GM21786 (cell line): ENCODE measurements at regions not wholly inside any gene's neighbourhood (a gene's known extent, or its start where the extent isn't known, plus 50 kb on each side); places are given as distances from the start of the nearest gene placed in this dataset.

Experiments
- ATAC-seq: cut with Tn5 transposase; IDR thresholded peaks from one replicate; pipeline ENCODE4 v1.9.1; 2021; ENCODE audit not compliant: unreplicated experiment

GRCh38 chr4:140316799-140317198 is 56.6 kb upstream of the SCOC start:
- ATAC-seq = no peak

- ATAC-seq = no peak
Measured at GRCh38 chr4:140315970-140316369, 57.5 kb upstream of the SCOC start.

- ATAC-seq = no peak
Measured at GRCh38 chr4:140315438-140315837, 58.0 kb upstream of the SCOC start.

DNA sequence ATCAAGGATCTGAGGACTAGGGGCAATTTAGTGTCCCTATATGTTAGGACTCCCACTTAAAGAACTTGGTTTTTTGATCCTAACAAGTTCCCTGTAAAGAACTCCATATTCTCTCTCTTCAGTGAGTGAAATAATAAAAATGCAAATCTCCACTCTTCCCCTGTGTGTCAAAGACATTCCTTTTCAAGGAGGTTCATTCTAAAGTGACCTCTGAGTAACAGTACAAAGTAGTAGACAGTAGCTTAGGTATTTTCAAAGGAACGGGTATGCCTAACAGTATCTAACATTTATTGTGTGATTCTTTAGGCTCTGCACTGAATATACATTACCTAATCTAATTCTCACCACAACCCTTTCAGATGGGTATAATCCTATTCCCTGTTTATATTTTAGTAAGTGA is 58.4 kb upstream of the SCOC start:
- no peak for ATAC-seq

DNA sequence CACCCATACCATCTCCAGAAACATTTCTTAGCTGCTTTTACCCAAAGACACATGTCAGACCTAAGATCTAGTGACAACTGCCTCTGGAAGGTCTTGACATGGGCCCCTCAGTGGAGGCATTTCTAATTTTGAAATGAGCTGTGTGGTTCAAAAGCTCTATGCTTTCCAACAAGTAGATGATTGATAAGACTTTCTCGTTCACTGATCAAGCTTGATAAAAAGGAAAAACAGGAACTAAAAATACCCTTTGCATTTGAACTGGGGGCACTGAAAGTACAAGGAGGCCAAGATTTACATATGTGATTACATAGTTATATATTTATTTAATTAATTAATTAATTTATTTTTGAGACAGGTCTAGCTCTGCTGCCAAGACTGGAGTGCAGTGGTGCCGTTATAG is 61.3 kb upstream of the SCOC start:
- no peak for ATAC-seq

DNA sequence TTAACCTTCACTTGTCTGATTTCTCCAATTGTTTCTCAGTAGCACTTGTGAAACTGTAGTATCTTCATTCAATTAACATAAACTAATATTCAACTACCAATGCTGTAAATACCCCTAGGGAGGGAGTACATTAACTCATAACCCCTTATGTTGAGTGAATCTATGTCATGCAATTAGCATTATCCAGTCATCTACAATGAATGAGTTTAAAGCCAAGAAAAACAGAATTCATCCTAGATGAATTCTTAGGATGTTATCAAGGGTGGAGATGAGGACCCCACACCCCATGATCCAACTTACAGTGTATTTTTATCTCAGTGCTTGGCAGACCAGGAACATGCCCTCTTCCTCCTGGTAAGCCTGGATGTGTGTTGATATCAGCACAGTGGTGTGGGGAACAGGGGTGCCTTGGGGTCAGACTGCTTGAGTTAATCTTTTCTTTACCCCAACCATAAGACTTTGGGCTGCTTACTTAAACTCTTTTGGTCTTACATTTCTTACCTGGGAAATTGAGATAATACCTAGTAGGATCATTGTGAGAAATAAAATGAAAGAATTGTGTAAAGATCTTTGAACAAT is 62.1 kb upstream of the SCOC start:
- no peak for ATAC-seq

DNA sequence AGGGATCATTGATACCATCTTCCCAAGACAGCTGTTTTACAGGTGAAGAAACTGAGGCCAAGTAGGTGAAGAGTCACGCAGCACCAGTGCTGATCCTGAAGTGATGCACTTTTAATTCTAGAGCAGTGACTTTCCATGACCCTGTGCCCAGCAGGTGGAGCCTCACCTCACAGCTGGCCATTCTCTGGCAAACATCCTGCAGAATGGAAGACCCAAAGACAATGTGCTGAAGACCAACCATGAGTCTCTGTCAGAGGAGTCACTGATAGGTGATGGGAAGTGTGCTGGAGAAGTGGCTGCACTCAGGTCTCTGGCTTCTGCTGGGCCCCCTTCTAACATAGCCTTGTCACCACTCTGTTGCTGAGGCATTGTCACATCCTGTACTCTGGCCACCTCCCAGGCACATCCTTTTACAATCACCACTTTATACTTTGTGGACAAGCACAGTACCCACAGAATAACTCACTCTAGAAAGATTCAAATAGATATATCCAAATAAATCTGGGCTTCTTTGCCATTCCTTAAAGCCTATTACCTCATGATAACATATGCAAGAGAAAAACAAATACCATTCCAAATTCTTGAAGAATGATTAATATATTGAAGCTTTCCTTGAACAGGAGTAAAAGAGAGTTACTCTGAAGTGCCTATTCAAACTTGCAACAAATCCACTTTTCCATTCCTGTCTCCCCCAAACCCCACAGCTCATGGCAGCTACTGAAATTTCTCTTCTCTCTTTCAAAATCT is 64.1 kb upstream of the SCOC start:
- ATAC-seq = no peak

DNA sequence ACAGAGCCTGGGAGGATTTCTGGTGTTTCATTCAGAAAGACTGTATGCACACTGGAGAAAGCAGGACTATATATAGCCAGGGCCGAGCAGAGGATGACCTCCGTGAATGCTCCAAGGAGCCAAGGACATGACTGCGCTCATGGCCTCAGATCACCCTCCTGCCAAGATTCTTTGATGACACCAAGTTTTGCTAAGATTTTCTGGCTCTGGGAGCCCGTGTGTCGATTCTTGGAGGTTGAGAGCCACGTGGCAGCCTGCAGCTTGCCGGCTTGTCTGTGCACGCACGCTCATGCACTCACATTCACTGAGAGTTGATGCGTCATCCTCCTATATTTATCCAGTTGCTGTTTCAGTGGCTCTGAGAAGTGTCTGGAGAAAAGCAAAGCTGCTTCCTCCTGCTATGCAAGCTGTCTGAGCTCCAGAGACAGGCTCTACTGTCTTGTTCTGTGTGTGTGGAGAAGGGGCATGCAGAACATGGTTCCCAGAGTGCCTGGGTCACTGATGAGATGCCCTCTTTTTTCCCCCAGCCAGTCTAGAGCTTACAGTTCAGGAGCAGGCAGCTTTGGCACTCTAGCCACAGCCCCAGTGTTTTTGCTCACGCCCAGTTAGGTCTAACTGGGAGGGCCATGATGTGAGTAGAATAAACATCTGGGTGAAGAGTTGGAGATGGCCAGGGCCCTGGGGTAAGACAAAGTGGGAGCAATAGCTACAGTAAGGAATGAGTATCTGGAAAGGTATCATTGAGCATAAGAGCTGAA is 64.9 kb upstream of the SCOC start:
- ATAC-seq = no peak

GRCh38 chr4:140305053-140305452 is 68.4 kb upstream of the SCOC start:
- ATAC-seq = no peak

DNA sequence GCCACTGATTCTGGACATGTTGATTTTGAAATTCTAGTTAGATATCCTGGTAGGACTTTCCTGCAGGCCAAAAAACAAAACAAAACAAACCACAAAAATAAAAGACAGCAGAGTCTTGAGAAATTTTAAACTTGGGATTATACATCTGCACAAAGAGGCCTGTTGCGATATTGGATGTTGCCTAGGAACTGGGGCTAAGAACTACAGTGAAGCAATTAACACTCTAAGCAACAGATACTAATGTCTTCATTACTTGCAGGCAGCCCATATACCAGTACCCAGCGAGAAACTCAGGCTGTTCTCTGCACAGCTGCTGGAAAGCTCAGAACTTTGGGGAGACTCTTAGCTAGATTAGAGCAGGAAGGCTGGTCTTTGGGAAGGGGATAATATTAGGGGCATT is 69.1 kb upstream of the SCOC start:
- ATAC-seq = no peak

GRCh38 chr4:140302151-140302859 is 71.1 kb upstream of the SCOC start:
- no peak for ATAC-seq

- ATAC-seq = no peak
Measured at GRCh38 chr4:140300271-140300970, 73.0 kb upstream of the SCOC start.

DNA sequence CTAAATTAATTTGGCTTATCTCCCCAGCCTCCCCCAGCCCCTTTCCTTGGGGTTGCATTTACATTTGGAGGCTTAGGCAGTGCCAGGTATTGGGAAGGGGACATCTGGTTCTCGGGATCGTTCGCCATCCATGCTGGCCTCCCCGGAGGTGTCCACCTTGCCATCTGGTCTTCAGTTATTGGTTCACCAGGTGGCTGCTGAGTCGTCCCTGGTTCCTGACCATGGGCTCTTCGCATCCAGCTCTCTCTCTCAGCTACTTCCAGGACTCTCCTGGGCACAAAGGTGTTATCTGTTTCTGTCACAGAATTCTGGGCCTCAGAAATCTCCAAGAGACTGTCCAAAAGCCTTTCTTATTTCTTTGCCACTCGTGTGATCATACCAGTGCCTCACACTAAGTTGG is 75.4 kb upstream of the SCOC start:
- no peak for ATAC-seq

DNA sequence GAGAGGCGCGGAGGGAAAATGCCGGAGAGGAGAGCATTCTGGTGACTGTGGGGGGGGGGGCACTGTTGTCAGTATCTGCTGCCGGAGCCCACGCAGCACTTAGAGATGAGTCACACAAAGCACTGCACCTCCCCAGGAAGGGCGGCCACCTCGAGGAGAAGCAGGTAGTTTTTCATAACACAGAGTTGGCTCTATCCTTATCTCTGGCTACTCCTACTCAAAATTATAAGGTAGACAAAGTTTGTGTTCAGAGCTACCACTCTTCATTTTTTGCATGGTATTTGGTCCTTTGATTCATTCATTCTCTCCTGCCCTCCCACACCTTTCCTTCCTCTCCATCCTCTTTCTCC is 76.2 kb upstream of the SCOC start:
- ATAC-seq = no peak

DNA sequence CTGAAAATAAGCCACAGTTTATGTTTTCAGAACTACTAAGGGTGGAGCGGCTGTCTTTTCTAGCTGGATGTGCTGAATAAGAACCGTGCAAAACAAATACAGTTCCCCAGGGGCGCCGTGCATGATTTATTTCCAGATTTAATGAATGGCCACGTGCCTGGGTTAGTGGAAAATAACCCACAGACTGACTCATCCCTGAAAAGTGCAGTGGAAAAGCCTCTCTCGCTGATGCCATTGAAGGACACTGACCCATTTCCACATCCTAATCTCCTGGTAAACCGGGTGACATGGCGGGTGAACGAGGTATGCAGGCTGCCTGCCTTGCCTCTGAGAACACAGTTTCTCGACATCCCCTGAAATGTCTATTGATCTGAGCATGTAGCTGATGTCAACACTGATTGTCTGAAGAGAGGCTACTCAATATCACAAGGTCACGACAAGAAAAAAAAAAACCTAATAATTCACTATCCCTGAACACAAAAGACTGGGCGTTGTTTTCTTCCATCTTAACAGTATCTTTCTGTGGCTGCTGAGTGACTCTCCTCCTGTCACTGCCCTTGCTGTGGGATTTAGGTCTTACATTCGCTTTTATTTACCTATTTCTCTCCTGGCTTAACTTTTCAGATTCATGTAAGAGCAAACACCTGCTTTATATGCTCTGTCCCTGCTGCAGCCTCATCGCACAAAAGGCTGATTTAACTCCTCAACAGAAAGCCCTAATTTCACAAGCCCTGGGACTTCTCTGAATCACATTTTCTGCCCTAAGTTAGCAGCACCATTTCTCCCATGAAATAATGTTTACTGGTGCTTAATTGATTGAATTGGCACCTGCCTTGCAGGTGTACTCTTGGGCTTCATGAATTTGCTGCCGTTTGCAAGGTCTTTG is 76.9 kb upstream of the SCOC start:
- no peak for ATAC-seq

GRCh38 chr4:140293979-140294378 is 79.5 kb upstream of the SCOC start:
- no peak for ATAC-seq

- ATAC-seq = no peak
Measured at GRCh38 chr4:140291259-140291658, 82.2 kb upstream of the SCOC start.

GRCh38 chr4:140289486-140289885 is 84.0 kb upstream of the SCOC start:
- no peak for ATAC-seq

GRCh38 chr4:140286456-140286855 is 87.0 kb upstream of the SCOC start:
- ATAC-seq = no peak

DNA sequence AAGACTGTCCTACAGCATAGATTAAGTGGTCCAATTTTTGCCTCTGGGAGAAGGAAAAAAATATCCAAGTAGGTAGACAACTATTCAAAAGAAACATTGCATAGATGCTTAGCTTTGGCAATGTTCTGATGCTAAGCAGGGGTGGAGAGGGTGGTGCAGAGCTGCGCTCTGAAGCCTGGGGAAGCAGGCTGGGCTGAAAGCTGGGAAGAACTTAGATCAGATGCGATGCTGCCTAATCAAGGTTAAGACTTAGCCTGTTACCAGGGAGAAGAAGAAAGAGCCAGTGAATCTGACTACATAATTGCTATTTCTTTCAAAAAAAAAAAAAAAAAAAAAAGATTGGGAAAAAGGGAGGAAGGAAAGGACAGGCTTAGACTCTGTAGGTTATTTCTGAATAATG is 89.0 kb upstream of the SCOC start:
- ATAC-seq = no peak
